ENCODE measurements at regions not wholly inside any gene's neighbourhood (a gene's known extent, or its start where the extent isn't known, plus 50 kb on each side); places are given as distances from the start of the nearest gene placed in this dataset.

DNA sequence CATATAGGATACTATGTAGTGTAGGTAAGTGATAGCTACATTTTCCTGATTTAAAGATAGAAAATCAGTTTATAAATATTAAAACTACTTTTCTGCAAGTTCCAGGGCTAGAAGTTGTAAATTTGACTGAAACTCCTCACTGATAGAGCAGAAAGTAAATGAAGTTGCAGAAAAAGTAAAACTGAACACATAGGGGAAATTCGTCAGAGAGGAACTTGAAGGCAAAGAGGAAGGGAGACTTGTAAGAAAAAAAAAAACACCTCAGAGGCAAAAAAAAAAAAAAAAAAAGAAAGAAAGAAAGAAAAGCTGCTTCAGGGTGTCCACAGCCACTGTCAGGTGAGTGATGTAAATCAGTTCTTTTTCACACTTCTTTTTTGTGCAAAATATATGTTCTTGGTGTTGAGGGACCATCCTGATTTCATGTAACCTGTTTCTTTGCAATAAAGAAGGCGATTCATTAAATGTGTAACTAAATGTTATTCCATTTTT lies 336.2 kb upstream of the ZNF462 start:
- TF ChIP-seq CTCF (IDR thresholded peaks at IDR 0.05) (no peak), EZH2phosphoT487 (IDR thresholded peaks at IDR 0.05) (no peak), EZH2 (IDR thresholded peaks at IDR 0.05) (no peak)

Measured in neural progenitor cell (in vitro differentiated cells).